ENCODE measurements at regions not wholly inside any gene's neighbourhood (a gene's known extent, or its start where the extent isn't known, plus 50 kb on each side); places are given as distances from the start of the nearest gene placed in this dataset.

GRCh38 chr4:152072906-152073305, 312.1 kb upstream of the GATB start:
- TF ChIP-seq CTCF (IDR thresholded peaks at IDR 0.05) (no peak), POLR2AphosphoS5 (IDR thresholded peaks at IDR 0.05; ENCODE audit: insufficient read depth in 1 of 2, low read depth in 1 of 2) (no peak)

All from vagina (tissue), 2 donors.